Astrocyte (in vitro differentiated cells and primary cell): ENCODE measurements at regions not wholly inside any gene's neighbourhood (a gene's known extent, or its start where the extent isn't known, plus 50 kb on each side); places are given as distances from the start of the nearest gene placed in this dataset.

Source experiments
- DNase-seq: peaks from one replicate; pipeline ENCODE4 v3.0.0-alpha.2; 2010; ENCODE audit warnings: low read depth
- FAIRE-seq: peaks from 2 replicates; lab custom pipeline; 2011; peaks lifted over from hg19 to GRCh38; lab: Jason Lieb, UNC
- H2AFZ ChIP-seq: 2 replicates; pipeline ENCODE4 v1.6.0; 2012; ENCODE audit warnings: low read depth, low read length, inconsistent platforms
- H3K27ac ChIP-seq: 2 replicates; pipeline ENCODE4 v1.5.1; 2011; ENCODE audit warnings: low read depth, low read length, inconsistent platforms
- H3K27me3 ChIP-seq: 2 replicates; pipeline ENCODE4 v1.6.0; 2011; ENCODE audit warnings: low read length, inconsistent platforms; ENCODE audit not compliant: insufficient read depth
- H3K36me3 ChIP-seq: 2 replicates; pipeline ENCODE4 v1.5.1; 2011; ENCODE audit warnings: low read length, inconsistent platforms; ENCODE audit not compliant: insufficient read depth
- H3K4me1 ChIP-seq: 2 replicates; pipeline ENCODE4 v1.5.1; 2011; ENCODE audit warnings: low read length, inconsistent platforms; ENCODE audit not compliant: insufficient read depth
- H3K4me2 ChIP-seq: 2 replicates; pipeline ENCODE4 v1.6.0; 2012; ENCODE audit warnings: low read length, inconsistent platforms
- H3K4me3 ChIP-seq: 2 replicates; pipeline ENCODE4 v1.5.1; 2011; ENCODE audit warnings: low read depth, mild to moderate bottlenecking, low read length, inconsistent platforms; ENCODE audit not compliant: insufficient read depth
- H3K79me2 ChIP-seq: 2 replicates; pipeline ENCODE4 v1.6.0; 2012; ENCODE audit warnings: mild to moderate bottlenecking, low read length, inconsistent platforms; ENCODE audit not compliant: insufficient read depth
- H3K9ac ChIP-seq: 2 replicates; pipeline ENCODE4 v1.6.0; 2012; ENCODE audit warnings: mild to moderate bottlenecking, low read length, inconsistent platforms
- H3K9me3 ChIP-seq: 2 replicates; pipeline ENCODE4 v1.5.1; 2012; ENCODE audit warnings: low read depth, mild to moderate bottlenecking, low read length, inconsistent platforms; ENCODE audit not compliant: insufficient read depth
- H4K20me1 ChIP-seq: 2 replicates; pipeline ENCODE4 v1.6.0; 2012; ENCODE audit warnings: low read length, inconsistent platforms; ENCODE audit not compliant: insufficient read depth
- H3K27ac Mint-ChIP-seq: one replicate; pipeline ENCODE4 v1.8.0; 2021; ENCODE audit warnings: mild to moderate bottlenecking, mixed read lengths; ENCODE audit not compliant: unreplicated experiment
- H3K27me3 Mint-ChIP-seq: one replicate; pipeline ENCODE4 v1.8.0; 2021; ENCODE audit warnings: low read depth, mixed read lengths; ENCODE audit not compliant: unreplicated experiment
- H3K36me3 Mint-ChIP-seq: one replicate; pipeline ENCODE4 v1.8.0; 2021; ENCODE audit warnings: low read depth, mixed read lengths; ENCODE audit not compliant: unreplicated experiment
- H3K4me1 Mint-ChIP-seq: one replicate; pipeline ENCODE4 v1.8.0; 2021; ENCODE audit warnings: low read depth, mixed read lengths; ENCODE audit not compliant: unreplicated experiment
- H3K4me3 Mint-ChIP-seq: one replicate; pipeline ENCODE4 v1.8.0; 2021; ENCODE audit warnings: mild to moderate bottlenecking, moderate library complexity, mixed read lengths; ENCODE audit not compliant: unreplicated experiment
- H3K9me3 Mint-ChIP-seq: one replicate; pipeline ENCODE4 v1.8.0; 2021; ENCODE audit warnings: mild to moderate bottlenecking, mixed read lengths; ENCODE audit not compliant: unreplicated experiment
- EZH2 ChIP-seq: IDR thresholded peaks from 2 replicates; pipeline ENCODE4 v1.6.1; 2012; ENCODE audit warnings: mild to moderate bottlenecking, low read length, inconsistent platforms; ENCODE audit not compliant: insufficient read depth
- TF ChIP-seq, protein P1 (sequence below): IDR thresholded peaks from 2 replicates; pipeline ENCODE4 v1.5.1; 2011; ENCODE audit warnings: low read depth, mild to moderate bottlenecking, inconsistent platforms, low read length, moderate library complexity; ENCODE audit not compliant: insufficient read depth

DNA sequence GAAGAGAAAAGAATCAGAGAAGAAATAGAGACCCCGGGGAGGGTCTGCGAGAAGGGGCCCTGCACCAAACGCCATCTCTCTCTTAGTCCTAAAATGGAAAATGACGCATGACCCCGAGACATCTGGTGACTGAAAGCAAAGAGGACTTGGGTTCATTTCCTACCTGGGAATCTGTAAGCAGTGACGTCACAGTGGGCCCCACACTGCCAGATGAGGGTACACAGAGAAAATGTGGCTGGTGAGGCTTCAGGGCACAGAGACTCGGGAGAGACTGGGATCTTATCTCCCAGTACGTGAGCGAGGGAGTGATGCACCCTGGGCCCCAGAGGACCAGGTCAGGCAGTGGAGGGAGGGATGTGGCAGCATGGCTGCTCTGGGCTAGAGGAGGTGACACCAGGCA is 288.1 kb upstream of the SFSWAP start:
- DNase-seq (no peak), FAIRE-seq (no peak)
- Histone ChIP-seq H3K9ac (no peak overlapping the region), H3K4me2 (no peak overlapping the region), H3K27me3 (no peaks in the 10 kb centered on the region), H3K9me3 (no peaks in the 10 kb centered on the region), H4K20me1 (no peaks in the 10 kb centered on the region), H2AFZ (no peak overlapping the region), H3K79me2 (no peaks in the 10 kb centered on the region), H3K36me3 (no peaks in the 10 kb centered on the region), H3K4me1 (no peaks in the 10 kb centered on the region), H3K27ac (no peak overlapping the region), H3K4me3 (no peak overlapping the region)
- Mint-ChIP-seq H3K27me3 (peaks cover 21% of the 10 kb centered on the region), H3K36me3 (no peaks in the 10 kb centered on the region), H3K27ac (no peak overlapping the region), H3K4me1 (no peaks in the 10 kb centered on the region), H3K4me3 (no peak overlapping the region), H3K9me3 (peaks cover 14% of the 10 kb centered on the region)
- TF ChIP-seq, protein P1, sequence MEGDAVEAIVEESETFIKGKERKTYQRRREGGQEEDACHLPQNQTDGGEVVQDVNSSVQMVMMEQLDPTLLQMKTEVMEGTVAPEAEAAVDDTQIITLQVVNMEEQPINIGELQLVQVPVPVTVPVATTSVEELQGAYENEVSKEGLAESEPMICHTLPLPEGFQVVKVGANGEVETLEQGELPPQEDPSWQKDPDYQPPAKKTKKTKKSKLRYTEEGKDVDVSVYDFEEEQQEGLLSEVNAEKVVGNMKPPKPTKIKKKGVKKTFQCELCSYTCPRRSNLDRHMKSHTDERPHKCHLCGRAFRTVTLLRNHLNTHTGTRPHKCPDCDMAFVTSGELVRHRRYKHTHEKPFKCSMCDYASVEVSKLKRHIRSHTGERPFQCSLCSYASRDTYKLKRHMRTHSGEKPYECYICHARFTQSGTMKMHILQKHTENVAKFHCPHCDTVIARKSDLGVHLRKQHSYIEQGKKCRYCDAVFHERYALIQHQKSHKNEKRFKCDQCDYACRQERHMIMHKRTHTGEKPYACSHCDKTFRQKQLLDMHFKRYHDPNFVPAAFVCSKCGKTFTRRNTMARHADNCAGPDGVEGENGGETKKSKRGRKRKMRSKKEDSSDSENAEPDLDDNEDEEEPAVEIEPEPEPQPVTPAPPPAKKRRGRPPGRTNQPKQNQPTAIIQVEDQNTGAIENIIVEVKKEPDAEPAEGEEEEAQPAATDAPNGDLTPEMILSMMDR: no peak
- no peak for TF ChIP-seq EZH2

DNA sequence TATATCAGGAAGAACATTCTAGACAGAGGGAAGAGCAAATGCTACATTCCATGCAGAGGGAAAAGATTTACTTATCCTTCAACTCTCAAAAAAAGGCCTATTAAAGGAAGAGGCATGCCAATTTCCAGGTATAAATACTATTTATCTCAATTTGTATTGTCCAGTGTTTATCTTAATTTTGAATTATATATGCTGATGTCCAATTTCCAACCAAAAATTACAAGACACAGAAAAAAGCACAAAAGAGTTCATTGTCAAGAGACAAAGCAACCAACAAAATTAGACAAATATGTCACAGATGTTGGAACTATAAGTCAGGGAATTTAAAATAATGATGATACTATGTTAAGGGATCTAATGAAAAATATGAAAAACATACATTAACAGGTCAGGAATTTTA is 286.6 kb upstream of the SFSWAP start:
- no peak overlapping the region for H2AFZ ChIP-seq
- H3K36me3 ChIP-seq: no peaks in the 10 kb centered on the region
- H3K4me2 ChIP-seq: no peak overlapping the region
- Mint-ChIP-seq H3K4me1 (no peaks in the 10 kb centered on the region), H3K9me3 (peaks cover 14% of the 10 kb centered on the region), H3K27ac (no peak overlapping the region), H3K4me3 (no peak overlapping the region), H3K36me3 (no peaks in the 10 kb centered on the region), H3K27me3 (peaks cover 20% of the 10 kb centered on the region)
- no peak overlapping the region for H3K9ac ChIP-seq
- no peaks in the 10 kb centered on the region for H3K27me3 ChIP-seq
- H3K4me1 ChIP-seq: no peaks in the 10 kb centered on the region
- TF ChIP-seq EZH2: no peak
- TF ChIP-seq, protein P1: no peak
- no peaks in the 10 kb centered on the region for H4K20me1 ChIP-seq
- H3K9me3 ChIP-seq: no peaks in the 10 kb centered on the region
- DNase-seq: no peak
- no peaks in the 10 kb centered on the region for H3K79me2 ChIP-seq
- no peak overlapping the region for H3K27ac ChIP-seq
- H3K4me3 ChIP-seq: no peak overlapping the region
- no peak for FAIRE-seq

DNA sequence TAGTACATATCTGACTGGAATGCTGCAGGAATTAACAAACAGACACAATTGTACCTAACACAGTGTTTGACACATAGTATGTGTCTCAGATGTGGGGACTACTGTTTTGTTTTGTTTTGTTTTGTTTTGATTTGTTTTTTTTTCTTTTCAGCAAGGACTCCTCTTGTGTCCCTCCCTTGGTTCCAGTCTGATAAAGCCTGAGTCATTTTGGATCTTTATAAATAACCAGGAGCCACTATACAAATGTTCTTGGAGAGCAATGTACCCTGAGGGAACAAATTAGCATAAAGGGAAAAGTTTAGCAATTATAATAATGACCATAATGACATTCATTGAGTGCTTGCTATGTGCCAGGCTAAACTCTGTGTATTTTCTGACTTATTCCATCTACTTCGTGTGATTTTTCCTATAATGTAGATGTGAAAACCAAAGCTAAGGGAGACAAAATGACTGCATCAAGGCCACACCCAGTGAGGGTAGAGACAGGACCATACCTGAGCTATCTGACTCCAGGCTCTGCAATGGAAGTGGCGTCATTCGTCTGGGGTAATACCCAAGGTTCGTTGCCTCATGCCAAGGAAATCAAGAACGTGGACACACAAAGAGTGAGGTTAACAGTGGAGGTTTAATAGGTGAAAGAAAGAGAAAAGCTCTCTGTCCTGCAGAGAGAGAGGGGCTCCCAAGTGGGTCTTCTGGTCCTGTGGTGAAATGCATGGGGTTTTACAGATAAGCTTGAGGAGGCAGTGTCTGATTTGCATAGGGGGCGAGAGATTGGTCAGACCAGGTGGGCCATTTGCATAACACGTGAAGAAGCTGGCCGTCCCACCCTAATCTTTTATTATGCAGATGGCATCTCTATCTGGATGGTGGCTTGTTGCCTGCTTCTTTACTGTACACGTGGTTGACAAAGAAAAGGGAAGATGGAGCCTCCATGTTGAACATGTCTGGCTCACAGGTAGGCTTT is 285.5 kb upstream of the SFSWAP start:
- Histone ChIP-seq H3K36me3 (no peaks in the 10 kb centered on the region), H3K4me2 (no peak overlapping the region), H3K79me2 (no peaks in the 10 kb centered on the region), H3K27ac (no peak overlapping the region), H4K20me1 (no peaks in the 10 kb centered on the region), H3K9me3 (no peaks in the 10 kb centered on the region), H3K27me3 (no peaks in the 10 kb centered on the region), H3K4me3 (no peak overlapping the region), H3K4me1 (no peaks in the 10 kb centered on the region), H3K9ac (no peak overlapping the region), H2AFZ (no peak overlapping the region)
- Mint-ChIP-seq H3K4me3 (no peak overlapping the region), H3K27me3 (peaks cover 24% of the 10 kb centered on the region), H3K36me3 (peaks cover 2% of the 10 kb centered on the region), H3K4me1 (no peaks in the 10 kb centered on the region), H3K27ac (no peak overlapping the region), H3K9me3 (peaks cover 11% of the 10 kb centered on the region)
- TF ChIP-seq, protein P1: no peak
- TF ChIP-seq EZH2: no peak
- FAIRE-seq (no peak), DNase-seq (no peak)
